Stomach (tissue), 8 donors: ENCODE measurements at regions not wholly inside any gene's neighbourhood (a gene's known extent, or its start where the extent isn't known, plus 50 kb on each side); places are given as distances from the start of the nearest gene placed in this dataset.
A peak's percentile ranks its signal among the peaks of the same experiment; 100 is the strongest.

Experiments used
- DNase-seq, 2 donors: peaks; one replicate each; pipeline versions ENCODE4 v3.0.0 to v3.0.0-alpha.2; 2013 to 2019
- H3K27ac ChIP-seq, 5 donors: fragments of 200-600 bp in 4 of 5; sonication (generic) in 4 of 5; one replicate each; pipeline ENCODE4 v1.5.1; 2013 to 2019; ENCODE audit warnings: mild to moderate bottlenecking in 1 of 5, moderate library complexity in 1 of 5
- H3K27me3 ChIP-seq, 3 donors: fragments of 200-600 bp; sonication (generic); one replicate each; pipeline ENCODE4 v1.5.1; 2017 to 2019; ENCODE audit warnings: mixed run types in 1 of 3
- H3K36me3 ChIP-seq, 4 donors: fragments of 200-600 bp; sonication (generic); 1 replicate in 3 of 4; 2 replicates in 1 of 4; pipeline ENCODE4 v1.5.1; 2016 to 2019
- H3K4me1 ChIP-seq, 4 donors: fragments of 200-600 bp; sonication (generic); one replicate each; pipeline ENCODE4 v1.5.1; 2016 to 2019
- H3K4me3 ChIP-seq, 4 donors: fragments of 200-600 bp; sonication (generic) in 3 of 4; one replicate each; pipeline ENCODE4 v1.5.1; 2016 to 2019; ENCODE audit warnings: mild to moderate bottlenecking in 1 of 4
- H3K9me3 ChIP-seq, 4 donors: fragments of 200-600 bp; sonication (generic); one replicate each; pipeline ENCODE4 v1.5.1; 2016 to 2019
- EP300 ChIP-seq: sonication (generic); formaldehyde crosslinking; IDR thresholded peaks from one replicate; pipeline ENCODE4 v1.6.1; 2017; ENCODE audit warnings: antibody characterized with exemption
- POLR2A ChIP-seq, 4 donors: fragments of 450-650 bp; IDR thresholded peaks; one replicate each; pipeline ENCODE4 v1.6.1; 2016; ENCODE audit warnings: antibody characterized with exemption in 4 of 4, control low read depth in 2 of 4, mild to moderate bottlenecking in 1 of 4, moderate library complexity in 1 of 4
- POLR2AphosphoS5 ChIP-seq, 3 donors: sonication (generic); formaldehyde crosslinking; IDR thresholded peaks; one replicate each; pipeline ENCODE4 v1.6.1; 2016; ENCODE audit warnings: antibody characterized with exemption in 3 of 3
- WGBS, 5 donors: extraction: QIAGEN DNeasy Blood & Tissue Kit in 3 of 5; methylation state at CpG; one replicate each; pipeline versions ENCODE4 v1.1.5 to v1.1.7; 2013 to 2018; 5-methylcytosine and 5-hydroxymethylcytosine counted together
- intact Hi-C: fragments of 100-400 bp; cut with DNase I; formaldehyde crosslinking; loops from one replicate; pipeline ENCODE4 v1.15.1; 2023; ENCODE audit warnings: low total_unique reads
- TF ChIP-seq, protein P1 (sequence below), 7 experiments: fragments of 450-650 bp in 4 of 7; fragments of 200-600 bp in 3 of 7; sonication (generic) in 3 of 7; IDR thresholded peaks; one replicate each; pipeline ENCODE4 v1.5.1; 2016 to 2019; ENCODE audit warnings: antibody characterized with exemption in 7 of 7, control low read depth in 2 of 7, mild to moderate bottlenecking in 1 of 7
- donor health status: healthy with polysubstance abuse.
- donor health status: Bipolar disorder and iron deficiency.
- donor health status: healthy.

DNA sequence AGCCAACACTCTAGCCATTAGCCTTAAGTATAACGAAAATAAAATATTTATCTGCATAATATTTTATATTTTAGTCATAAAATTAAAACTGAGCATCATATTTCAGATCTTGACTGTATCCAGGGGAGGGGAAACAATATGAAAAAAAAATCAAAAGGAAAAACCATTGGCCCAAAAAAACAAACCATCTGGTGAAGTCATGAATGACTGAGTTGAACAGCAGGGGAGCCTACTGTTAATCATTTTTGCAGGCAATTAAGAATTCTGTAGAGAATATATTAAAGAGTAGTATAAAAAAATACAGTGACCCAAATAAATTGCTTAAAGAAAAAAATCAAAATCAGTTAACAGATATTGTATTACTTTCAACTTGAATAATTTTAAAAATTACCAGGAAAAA lies 224.8 kb downstream of the C12orf50 start:
- Histone ChIP-seq H3K27ac (no peak overlapping the region), H3K4me1 (peaks cover 0 to 4% (median 0%) of the 10 kb centered on the region in 4 donors), H3K36me3 (no peaks in the 10 kb centered on the region), H3K9me3 (no peaks in the 10 kb centered on the region), H3K4me3 (no peak overlapping the region), H3K27me3 (no peaks in the 10 kb centered on the region)
- DNase-seq, result no peak
- no peak for TF ChIP-seq POLR2AphosphoS5 (IDR thresholded peaks at IDR 0.05)
- no peak for TF ChIP-seq POLR2A (IDR thresholded peaks at IDR 0.05)
- no peak for TF ChIP-seq EP300
- TF ChIP-seq, protein P1, sequence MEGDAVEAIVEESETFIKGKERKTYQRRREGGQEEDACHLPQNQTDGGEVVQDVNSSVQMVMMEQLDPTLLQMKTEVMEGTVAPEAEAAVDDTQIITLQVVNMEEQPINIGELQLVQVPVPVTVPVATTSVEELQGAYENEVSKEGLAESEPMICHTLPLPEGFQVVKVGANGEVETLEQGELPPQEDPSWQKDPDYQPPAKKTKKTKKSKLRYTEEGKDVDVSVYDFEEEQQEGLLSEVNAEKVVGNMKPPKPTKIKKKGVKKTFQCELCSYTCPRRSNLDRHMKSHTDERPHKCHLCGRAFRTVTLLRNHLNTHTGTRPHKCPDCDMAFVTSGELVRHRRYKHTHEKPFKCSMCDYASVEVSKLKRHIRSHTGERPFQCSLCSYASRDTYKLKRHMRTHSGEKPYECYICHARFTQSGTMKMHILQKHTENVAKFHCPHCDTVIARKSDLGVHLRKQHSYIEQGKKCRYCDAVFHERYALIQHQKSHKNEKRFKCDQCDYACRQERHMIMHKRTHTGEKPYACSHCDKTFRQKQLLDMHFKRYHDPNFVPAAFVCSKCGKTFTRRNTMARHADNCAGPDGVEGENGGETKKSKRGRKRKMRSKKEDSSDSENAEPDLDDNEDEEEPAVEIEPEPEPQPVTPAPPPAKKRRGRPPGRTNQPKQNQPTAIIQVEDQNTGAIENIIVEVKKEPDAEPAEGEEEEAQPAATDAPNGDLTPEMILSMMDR (IDR thresholded peaks at IDR 0.05), result no peak
- intact Hi-C loops, result no loop called here
- 0 to 81% (median 48%) methylated on average over 1 of the region's 1 CpG for WGBS, 5 donors

DNA sequence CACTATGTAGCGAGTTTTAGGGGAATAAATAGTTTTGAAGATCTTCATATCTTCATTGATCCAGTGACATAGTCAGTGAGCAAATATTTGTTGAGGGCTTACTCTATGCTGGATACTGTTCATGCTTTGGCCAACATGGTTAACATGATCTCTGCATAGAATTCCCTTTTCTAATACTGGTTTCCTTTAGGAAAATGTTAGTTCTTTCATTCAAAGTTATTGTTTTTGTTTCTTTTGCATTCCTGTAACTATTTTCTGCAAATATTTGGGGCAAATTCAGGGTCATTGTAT lies 226.5 kb downstream of the C12orf50 start:
- no peaks in the 10 kb centered on the region for H3K9me3 ChIP-seq
- H3K4me1 ChIP-seq, result peaks cover 0 to 4% (median 0%) of the 10 kb centered on the region in 4 donors
- no peaks in the 10 kb centered on the region for H3K27me3 ChIP-seq
- DNase-seq, result no peak
- H3K27ac ChIP-seq, result no peak overlapping the region
- no peak for TF ChIP-seq EP300
- TF ChIP-seq POLR2AphosphoS5 (IDR thresholded peaks at IDR 0.05), result no peak
- TF ChIP-seq, protein P1 (IDR thresholded peaks at IDR 0.05), result no peak
- no peak for TF ChIP-seq POLR2A (IDR thresholded peaks at IDR 0.05)
- H3K36me3 ChIP-seq, result no peaks in the 10 kb centered on the region
- WGBS, 5 donors, result 58 to 75% (median 67%) methylated on average over 1 of the region's 1 CpG
- intact Hi-C loops, result no loop called here
- H3K4me3 ChIP-seq, result no peak overlapping the region

GRCh38 chr12:87801860-87802720 lies 227.1 kb downstream of the C12orf50 start:
- intact Hi-C loops, result no loop called here
- WGBS, 5 donors, result 50 to 59% (median 52%) methylated on average over 4 of the region's 4 CpGs
- peak in 1 of 2 donors; percentile 47 for DNase-seq
- no peaks in the 10 kb centered on the region for H3K9me3 ChIP-seq
- no peaks in the 10 kb centered on the region for H3K27me3 ChIP-seq
- H3K4me1 ChIP-seq, result peaks cover 0 to 4% (median 0%) of the 10 kb centered on the region in 4 donors
- H3K27ac ChIP-seq, result no peak overlapping the region
- no peak overlapping the region for H3K4me3 ChIP-seq
- TF ChIP-seq POLR2A (IDR thresholded peaks at IDR 0.05) (no peak), POLR2AphosphoS5 (IDR thresholded peaks at IDR 0.05) (no peak), EP300 (no peak)
- TF ChIP-seq, protein P1 (IDR thresholded peaks at IDR 0.05), result no peak
- no peaks in the 10 kb centered on the region for H3K36me3 ChIP-seq

- no peak for DNase-seq
- TF ChIP-seq, protein P1 (IDR thresholded peaks at IDR 0.05), result no peak
- TF ChIP-seq EP300 (no peak), POLR2AphosphoS5 (IDR thresholded peaks at IDR 0.05) (no peak), POLR2A (IDR thresholded peaks at IDR 0.05) (no peak)
- Histone ChIP-seq H3K27ac (no peak overlapping the region), H3K4me3 (no peak overlapping the region), H3K4me1 (no peaks in the 10 kb centered on the region), H3K9me3 (no peaks in the 10 kb centered on the region), H3K27me3 (no peaks in the 10 kb centered on the region), H3K36me3 (no peaks in the 10 kb centered on the region)
- intact Hi-C loops, result no loop called here
- WGBS, 5 donors, result 32 to 41% (median 39%) methylated on average over 1 of the region's 1 CpG
These were observed 232.2 kb downstream of the C12orf50 start for GRCh38 chr12:87796961-87797516.
